NCI-H524 treated with DMSO at 0.1 percent for 48 hours (cell line): ENCODE measurements at regions not wholly inside any gene's neighbourhood (a gene's known extent, or its start where the extent isn't known, plus 50 kb on each side); places are given as distances from the start of the nearest gene placed in this dataset.
"Not testable (repeated sequence)": the region's sequence is repeated elsewhere in the genome, so short reads cannot be mapped to it uniquely, and the experiment has no call there.

Experiments
- DNase-seq: peaks from one replicate; lab custom pipeline; 2025; lab: John Stamatoyannopoulos, UW

DNA sequence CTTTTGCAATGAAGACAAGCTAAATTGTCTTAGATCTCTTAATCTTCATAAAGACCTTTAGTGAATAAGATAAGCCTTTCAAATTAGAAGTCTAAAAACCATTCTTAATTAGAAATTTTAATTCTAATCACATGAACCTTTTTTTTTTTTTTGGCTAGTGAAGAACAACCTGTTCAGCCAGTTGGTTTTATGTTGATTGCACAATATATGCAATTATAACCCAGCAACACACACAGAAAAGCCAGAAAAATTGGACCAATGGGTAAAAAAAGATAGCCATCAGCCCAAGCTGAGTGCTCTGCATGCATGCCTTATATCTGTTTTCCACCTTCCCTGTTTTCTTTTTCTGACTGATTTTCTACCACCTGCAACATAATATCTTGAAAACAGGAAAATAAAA is 252.2 kb downstream of the SYT10 start:
- DNase-seq, result no peak

DNA sequence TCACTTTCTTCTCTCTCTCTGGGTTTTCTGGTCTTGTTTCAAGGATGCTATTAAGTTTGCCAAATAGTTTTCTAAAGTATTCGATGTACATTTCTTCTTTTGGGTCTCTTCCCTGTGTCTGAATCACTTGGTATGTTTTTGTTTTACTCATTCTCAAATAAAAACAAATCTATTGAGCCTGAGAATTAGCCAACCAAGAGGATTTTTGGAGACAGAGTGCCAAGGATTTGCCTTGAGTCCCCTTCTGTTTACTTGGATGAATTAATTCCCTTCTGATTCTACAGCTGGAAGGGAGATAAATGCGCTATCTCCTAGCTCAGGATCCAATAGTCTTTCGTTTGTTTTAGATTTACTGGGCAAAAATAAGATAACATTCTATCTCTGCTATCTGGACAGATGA is 255.5 kb downstream of the SYT10 start:
- DNase-seq, result no peak

DNA sequence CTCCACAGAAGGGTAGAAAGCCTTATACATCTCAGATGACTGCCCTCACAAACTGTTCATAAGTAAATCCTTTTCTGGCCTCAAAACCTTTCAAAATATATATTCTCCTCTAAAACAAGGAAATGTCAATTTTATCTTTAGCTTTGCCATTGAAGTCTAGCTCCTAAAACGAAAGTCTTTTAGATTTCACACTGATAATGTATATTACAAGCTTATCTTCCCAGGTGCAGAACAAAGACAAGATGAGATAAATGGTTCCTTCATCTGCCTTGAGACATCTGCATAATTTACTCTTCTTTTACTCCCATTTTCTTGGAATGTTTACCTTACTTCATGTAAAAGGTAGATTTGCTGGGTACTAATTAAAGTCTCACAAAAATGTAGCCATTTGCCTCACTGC is 257.1 kb downstream of the SYT10 start:
- DNase-seq, result no peak

DNA sequence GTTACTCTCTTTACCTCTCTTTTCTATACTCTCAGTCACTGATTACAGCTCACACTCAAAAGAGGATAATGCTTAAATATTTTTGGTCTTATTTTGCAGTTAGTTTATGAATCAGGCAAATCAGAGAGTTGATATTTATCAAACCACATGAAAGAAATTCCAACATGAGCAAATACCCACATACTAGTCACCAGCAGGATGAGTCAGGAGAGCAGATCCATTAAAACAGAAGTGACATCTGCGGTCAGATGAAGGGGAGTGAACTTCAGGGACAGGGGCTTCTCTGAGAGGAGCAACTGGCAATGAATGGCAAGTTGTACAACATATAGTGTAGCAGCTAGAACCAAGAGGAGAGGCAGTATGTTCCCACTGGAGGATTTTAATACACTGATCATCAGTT is 258.7 kb downstream of the SYT10 start:
- no peak for DNase-seq

DNA sequence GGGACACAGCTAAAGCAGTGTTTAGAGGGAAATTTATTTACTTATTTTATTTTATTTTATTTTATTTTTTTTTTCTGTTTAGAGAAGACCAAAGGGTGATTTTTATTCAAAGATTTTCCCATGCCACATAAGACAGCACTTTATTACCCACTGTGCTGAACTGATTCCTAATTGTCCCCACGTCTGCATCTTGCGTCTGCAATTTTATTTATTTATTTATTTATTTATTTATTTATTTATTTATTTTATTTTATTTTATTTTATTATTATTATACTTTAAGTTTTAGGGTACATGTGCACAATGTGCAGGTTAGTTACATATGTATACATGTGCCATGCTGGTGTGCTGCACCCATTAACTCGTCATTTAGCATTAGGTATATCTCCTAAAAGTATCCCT is 269.7 kb upstream of the PKP2 start:
- not testable (repeated sequence) for DNase-seq

DNA sequence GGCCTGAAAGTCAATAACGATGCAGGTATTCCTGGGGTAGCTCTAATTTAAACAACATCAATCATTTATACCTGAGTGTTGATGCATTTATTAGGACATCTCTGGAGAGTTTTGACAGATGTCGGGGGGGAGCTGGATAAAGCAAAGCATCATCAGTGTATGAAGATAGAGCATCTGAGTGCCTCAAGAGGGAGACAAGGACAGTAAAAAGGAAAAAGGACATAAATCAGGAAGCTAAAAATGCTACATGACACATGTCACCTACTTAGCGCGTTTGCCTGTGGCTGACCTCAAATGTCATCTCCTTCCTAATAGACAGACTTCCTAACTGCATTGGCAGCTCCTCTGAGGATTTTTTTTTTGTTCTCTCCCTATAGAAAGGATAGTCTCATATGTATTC is 259.5 kb upstream of the PKP2 start:
- no peak for DNase-seq

DNA sequence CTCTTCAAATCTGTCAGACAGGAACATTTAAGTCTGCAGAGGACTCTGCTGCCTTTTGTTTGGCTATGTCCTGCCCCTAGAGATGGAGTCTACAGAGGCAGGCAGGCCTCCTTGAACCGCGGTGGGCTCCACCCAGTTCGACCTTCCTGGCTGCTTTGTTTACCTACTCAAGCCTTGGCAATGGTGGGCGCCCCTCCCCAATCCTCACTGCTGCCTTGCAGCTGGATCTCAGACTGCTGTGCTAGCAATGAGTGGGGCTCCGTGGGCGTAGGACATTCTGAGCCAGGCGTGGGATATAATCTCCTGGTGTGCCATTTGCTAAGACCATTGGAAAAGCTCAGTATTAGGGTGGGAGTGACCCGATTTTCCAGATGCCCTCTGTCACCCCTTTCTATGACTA is 250.7 kb upstream of the PKP2 start:
- not testable (repeated sequence) for DNase-seq

DNA sequence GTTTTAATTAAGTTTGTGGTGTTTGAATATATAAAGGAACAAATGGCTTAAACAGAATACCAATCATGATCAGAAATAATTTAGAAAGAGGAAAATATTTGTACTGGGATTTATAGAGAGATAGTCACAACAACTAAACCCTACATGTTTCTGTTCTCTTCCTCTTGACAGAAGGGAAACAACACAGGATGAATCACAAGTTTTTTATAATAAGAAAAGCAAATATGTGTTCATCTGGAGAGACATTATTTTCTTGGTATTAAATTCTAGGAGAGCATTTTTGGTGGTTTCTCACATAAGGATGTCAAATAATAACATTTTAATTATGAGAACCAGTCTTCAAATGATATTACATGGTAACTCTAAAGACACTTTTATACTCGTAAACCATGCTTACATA is 232.9 kb upstream of the PKP2 start:
- DNase-seq, result no peak

DNA sequence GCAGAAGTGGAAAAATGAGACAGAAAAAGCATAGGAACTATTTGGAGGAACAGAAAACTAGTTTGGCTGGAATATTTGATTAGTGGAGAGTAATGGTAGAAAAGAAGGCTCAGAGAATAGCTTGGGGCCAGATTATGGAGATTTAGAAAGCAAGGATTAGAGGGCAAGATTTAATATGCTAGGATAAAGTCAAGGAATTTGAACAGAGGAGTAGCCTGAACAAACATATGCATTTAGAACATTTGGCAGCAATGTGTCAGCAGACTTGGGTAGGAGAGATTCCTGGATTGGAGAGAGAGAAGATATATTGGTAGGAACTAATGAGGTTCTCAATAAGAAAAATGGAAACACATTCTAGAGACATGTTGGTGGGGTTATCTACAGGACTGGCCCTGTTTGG is 229.2 kb upstream of the PKP2 start:
- DNase-seq, result no peak

DNA sequence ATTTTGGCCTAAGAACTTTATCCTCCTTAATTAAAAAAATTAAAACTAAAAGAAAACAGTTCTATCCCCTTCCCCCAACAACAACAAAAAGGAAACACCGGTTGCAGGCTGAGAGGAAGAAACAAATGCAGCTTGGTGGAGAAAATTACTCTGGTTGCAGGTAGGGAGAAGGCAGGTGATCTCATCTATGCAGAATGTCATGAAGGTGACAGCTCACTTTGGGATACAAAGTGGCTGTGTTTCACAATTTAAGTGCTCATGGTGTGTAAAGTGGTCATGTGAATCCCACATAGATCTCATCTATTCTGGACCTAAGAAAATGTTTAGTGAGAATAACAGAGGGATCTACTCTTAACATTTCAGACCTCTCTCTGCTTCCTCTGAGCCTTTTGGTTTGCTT is 219.7 kb upstream of the PKP2 start:
- DNase-seq, result no peak

DNA sequence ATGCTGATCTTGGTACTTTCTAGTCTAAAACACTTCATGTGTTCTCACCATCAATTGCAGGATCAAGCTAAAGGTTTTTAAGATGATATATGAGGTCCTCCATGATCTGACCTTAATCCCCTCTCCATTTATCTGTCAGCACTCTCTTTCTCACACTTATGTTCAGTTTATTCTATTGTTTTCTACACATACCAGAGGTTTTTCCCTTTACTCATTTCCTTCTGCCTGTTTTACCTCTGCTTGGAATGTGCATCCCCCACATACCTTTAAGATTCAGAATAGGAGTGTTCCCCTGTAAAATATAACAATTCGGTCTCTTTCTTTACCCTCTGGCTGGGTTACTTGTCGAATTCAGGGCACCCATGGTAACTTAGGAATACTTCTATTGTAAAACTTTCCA is 219.1 kb upstream of the PKP2 start:
- no peak for DNase-seq

DNA sequence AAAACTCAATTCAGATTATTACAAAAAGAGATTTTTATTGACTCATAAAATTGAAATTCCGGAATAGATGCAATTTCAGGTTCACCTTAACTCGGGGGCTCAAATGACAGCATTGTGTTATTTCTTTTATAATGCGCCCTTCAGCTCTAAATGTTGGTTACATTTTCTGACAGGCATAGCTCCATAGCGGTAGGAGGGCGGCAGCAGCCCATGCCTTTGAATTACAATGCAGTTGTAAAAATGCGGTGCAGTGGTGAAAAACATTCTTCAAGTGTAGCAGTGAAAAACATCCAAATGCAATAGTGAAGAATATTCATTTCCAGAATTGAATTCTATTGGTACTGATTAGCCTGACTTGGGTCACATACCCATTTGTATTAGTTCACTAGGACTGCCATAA is 215.3 kb upstream of the PKP2 start:
- no peak for DNase-seq

DNA sequence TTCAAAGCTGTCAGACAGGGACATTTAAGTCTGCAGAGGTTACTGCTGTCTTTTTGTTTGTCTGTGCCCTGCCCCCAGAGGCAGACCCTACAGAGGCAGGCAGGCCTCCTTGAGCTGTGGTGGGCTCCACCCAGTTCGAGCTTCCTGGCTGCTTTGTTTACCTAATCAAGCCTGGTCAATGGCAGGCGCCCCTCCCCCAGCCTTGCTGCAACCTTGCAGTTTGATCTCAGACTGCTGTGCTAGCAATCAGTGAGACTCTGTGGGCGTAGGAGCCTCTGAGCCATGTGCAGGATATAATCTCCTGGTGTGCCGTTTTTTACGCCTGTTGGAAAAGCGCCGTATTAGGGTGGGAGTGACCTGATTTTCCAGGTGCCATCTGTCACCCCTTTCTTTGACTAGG is 211.2 kb upstream of the PKP2 start:
- DNase-seq, result not testable (repeated sequence)

DNA sequence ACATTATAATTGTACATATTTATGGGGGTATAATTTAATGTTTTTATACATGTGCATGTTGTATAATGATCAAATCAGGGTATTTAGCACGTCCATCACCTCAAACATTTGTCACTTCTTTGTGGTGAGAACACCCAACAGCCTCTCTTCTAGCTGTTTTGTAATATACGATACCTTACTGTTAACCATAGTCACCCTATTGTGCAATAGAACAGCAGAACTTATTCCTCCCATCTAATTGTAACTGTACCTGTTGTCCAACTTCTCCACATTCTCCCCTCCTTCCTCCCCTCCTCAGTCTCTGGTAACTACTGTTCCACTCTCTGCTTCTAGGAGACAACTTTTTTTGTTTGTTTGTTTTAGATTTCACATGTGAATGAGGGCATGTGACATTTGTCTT is 197.0 kb upstream of the PKP2 start:
- DNase-seq, result no peak

DNA sequence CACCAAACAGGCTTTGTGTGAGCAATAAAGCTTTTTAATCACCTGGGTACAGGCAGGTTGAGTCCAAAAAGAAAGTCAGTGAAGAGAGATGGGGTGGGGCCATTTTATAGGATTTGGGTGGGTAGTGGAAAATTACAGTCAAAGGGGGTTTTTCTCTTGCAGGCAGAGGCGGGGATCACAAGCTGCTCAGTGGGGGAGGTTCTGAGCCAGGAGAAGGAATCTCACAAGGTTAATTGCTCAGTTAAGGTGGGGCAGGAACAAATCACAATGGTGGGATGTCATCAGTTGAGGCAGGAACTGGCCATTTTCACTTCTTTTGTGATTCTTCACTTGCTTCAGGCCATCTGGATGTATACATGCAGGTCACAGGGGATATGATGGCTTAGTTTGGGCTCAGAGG is 191.3 kb upstream of the PKP2 start:
- DNase-seq, result not testable (repeated sequence)

DNA sequence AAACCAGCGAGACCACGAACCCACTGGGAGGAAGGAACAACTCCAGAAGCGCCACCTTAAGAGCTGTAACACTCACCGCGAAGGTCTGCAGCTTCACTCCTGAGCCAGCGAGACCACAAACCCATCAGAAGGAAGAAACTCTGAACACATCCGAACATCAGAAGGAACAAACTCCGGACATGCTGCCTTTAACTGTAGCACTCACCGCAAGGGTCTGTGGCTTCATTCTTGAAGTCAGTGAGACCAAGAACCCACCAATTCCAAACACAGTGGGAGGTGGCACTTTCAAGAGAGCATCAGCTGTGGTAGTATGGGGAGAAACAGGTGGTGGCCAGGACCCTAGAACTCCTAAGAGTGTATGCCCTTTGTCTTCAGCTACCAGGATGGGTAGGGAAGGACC is 179.8 kb upstream of the PKP2 start:
- not testable (repeated sequence) for DNase-seq

DNA sequence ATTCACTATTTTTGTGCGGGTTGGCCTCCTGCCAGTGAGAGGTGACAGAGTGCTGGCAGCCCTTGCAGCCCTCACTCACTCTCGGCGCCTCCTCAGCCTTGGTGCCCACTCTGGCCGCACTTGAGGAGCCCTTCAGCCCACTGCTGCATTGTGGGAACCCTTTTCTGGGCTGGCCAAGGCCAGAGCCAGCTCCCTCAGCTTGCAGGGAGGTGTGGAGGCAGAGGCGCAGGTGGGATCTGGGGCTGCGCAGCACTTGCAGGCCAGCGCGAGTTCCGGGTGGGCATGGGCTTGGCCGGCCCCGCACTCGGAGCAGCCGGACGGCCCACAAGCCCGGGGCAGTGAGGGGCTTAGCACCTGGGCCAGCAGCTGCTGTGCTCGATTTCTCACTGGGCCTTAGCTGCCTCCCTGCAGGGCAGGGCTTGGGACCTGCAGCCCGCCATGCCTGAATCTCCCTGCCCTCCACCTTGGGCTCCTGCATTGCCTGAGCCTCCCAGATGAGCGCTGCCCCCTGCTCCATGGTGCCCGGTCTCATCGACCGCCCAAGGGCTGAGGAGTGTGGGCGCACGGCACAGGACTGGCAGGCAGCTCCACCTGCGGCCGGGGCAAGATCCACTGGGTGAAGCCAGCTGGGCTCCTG is 178.7 kb upstream of the PKP2 start:
- DNase-seq, result not testable (repeated sequence)

DNA sequence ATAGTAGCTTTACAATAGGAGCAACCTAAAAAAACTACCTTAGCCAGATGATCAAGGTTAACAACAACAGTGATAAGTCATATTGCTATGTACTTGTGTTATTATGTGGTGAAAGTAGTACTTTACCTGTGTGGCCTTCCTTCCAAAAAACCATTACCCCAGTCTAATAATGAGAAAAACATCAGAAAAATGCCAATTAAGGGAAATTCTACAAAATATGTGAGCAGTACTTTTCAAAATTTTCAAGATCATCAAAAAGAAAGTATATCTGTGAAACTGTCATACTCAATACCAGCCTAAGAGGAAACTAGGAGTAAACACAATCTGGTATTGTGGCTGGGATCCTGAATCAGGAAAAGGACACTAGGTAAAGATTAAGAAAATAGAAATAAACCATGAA is 165.3 kb upstream of the PKP2 start:
- DNase-seq, result no peak

DNA sequence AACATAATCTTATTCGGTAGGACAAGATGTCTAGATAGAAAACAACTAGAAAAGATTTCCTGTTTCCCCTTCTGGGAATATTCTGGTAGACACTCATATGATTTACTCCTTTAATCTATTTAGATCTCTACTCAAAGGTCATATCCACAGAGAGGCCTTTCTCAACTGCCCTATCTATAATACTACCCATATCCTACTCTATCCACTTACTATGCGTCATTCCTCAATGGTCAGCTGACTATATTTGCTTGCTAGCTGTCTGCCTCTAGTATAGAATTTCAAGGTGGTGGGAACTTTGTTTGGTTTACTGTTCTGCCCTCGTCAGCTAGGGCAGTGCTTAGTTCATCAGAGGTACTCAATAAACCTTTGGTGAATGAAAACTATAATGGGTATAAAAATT is 157.8 kb upstream of the PKP2 start:
- no peak for DNase-seq

DNA sequence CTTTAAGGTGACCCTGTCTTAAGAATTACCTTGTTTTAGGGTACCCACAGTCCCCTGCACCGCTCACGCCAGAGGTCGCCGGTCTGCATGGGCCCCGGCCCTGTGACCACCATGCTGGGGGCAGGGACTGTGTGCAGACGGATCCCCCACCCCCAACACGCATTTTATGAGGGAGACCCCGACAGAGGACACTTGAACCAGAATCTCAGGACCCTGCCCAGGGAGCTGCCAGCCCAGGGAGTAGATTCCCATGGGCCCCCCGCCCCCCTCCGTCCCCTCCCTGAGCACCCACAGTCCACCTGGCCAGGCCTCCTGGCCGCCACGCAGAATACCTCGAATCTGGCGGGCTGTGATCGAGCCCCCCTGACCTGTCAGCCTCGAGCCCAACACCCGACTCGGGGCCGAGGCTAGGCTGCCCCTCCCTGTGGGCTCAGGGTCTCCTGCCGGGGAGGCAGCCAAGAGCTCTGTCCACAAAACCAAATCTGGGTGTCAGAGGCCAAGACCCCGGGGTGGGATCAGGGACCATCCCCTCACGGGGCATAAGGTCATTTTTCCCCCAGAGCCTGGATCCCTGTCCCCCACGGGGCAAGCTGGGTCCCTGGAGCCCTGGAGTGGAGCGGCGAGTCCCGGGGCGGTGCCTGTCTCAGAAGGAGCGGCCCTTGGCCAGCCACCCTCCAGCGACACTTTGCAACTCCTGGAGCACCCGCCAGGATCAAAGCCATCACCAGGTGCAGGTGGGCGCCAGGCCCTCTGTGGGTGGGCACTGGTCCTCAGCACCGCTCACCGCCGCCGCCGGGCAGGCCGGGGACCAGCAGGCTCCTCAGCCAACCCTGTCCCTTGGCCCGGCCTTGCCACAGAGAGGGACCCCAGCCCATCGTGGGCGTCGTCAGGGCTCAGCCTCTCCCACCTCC is 155.8 kb upstream of the PKP2 start:
- DNase-seq, result no peak

DNA sequence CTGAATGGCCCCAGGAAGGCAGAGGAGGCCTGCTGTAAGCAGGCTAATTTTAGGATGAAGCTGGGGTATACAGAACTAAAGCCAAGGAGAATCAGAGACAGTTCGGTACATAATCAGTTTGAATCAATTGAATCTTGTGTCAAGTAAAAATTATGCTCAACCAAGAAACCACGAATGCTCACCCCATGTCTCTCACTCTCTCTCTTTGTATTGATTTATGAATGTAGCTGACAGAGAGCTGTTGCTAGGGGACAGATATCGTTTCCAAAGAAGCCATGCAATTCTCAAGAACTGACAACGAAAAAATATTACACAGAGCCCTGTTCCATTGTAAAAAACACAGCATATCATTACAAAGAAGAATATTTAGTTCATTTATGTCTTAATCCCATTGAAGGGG is 151.1 kb upstream of the PKP2 start:
- no peak for DNase-seq

DNA sequence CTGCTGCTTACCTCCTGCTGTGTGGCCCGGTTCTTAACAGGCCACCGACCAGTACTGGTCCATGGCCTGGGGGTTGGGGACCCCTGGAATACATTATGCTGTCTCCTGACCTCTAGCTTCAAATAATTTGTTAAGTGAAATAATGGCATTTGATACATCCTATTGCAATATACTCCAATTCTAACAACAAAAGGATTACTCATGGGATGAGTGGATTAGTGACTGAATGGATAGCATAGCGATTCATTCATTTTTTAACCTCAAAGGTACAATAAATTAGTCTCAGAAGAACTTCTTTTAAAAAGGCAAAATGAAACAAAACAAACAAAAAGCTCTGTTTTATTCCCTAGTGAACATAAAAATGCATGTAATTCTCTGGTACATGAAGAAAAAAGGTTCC is 147.9 kb upstream of the PKP2 start:
- no peak for DNase-seq

DNA sequence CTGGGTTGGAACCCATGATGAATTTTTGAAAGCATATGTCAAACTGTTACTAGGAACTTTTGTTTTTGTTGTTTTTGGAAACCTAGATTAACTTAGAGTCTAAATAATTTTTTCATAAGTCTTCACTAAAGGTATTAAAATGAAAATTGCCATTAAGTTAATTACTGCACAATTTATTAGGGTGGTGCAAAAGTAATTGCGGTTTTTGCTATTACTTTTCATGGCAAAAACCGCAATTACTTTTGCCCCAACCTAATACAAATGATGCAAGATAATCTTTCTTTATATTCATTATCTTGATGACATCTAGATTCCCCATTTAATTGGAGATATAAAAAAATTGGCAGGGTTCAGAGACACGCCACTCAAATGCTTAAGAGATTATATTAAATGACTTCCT is 145.0 kb upstream of the PKP2 start:
- DNase-seq, result no peak

DNA sequence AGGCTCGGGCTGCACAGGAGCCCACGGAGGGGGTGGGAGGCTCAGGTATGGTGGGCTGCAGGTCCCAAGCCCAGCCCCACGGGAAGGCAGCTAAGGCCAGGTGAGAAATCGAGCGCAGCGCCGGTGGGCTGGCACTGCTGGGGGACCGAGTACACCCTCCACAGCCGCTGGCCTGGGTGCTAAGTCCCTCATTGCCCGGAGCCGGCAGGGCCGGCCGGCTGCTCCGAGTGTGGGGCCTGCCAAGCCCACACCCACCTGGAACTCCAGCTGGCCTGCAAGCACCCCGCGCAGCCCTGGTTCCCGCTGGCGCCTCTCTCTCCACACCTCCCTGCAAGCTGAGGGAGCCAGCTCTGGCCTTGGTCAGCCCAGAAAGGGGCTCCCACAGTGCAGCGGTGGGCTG is 137.4 kb upstream of the PKP2 start:
- not testable (repeated sequence) for DNase-seq
